Fibroblast of lung (primary cell): ENCODE measurements at regions not wholly inside any gene's neighbourhood (a gene's known extent, or its start where the extent isn't known, plus 50 kb on each side); places are given as distances from the start of the nearest gene placed in this dataset.

Experiments used
- CTCF ChIP-seq, 2 donors: IDR thresholded peaks in 1 of 2; conservative IDR thresholded peaks in 1 of 2; 1 replicate in 1 of 2; 2 replicates in 1 of 2; pipeline ENCODE4 v1.5.1; 2011 to 2012; ENCODE audit warnings: low read length in 2 of 2, control low read depth in 1 of 2, inconsistent platforms in 1 of 2, low read depth in 1 of 2, mild to moderate bottlenecking in 1 of 2
- EZH2 ChIP-seq: IDR thresholded peaks from 2 replicates; pipeline ENCODE4 v1.5.1; 2012; ENCODE audit warnings: low read length, control low read depth, mild to moderate bottlenecking; ENCODE audit errors: missing control alignments

- TF ChIP-seq CTCF (conservative IDR thresholded peaks at IDR 0.05 in 1 of 2, IDR thresholded peaks at IDR 0.05 in 1 of 2; ENCODE audit: low read depth in 1 of 2, low read length in 2 of 2) (no peak), EZH2 (no peak)
Observed at GRCh38 chr11:79550809-79551208, 110.0 kb upstream of the TENM4 start.
